GM12891 (cell line): ENCODE measurements at regions not wholly inside any gene's neighbourhood (a gene's known extent, or its start where the extent isn't known, plus 50 kb on each side); places are given as distances from the start of the nearest gene placed in this dataset.
"Not testable (repeated sequence)": the region's sequence is repeated elsewhere in the genome, so short reads cannot be mapped to it uniquely, and the experiment has no call there.

Experiments
- DNase-seq: peaks from one replicate; pipeline ENCODE4 v3.0.0; 2011; ENCODE audit warnings: low spot score; ENCODE audit not compliant: insufficient read length
- FAIRE-seq: peaks from 2 replicates; lab custom pipeline; 2011; peaks lifted over from hg19 to GRCh38; lab: Jason Lieb, UNC
- PAX5 ChIP-seq: IDR thresholded peaks from 2 replicates; pipeline ENCODE4 v1.6.1; 2011; ENCODE audit warnings: low read length, moderate library complexity, mild to moderate bottlenecking; ENCODE audit not compliant: insufficient read depth, severe bottlenecking
- POLR2A ChIP-seq: IDR thresholded peaks from 2 replicates; pipeline ENCODE4 v1.6.1; 2011; ENCODE audit warnings: low read depth, low read length, control low read depth
- POLR2AphosphoS5 ChIP-seq: IDR thresholded peaks from 2 replicates; pipeline ENCODE4 v1.6.1; 2011; ENCODE audit warnings: low read depth, low read length, control low read depth
- POU2F2 ChIP-seq: IDR thresholded peaks from 2 replicates; pipeline ENCODE4 v1.6.1; 2011; ENCODE audit warnings: low read depth, mild to moderate bottlenecking, control low read depth, low read length, moderate library complexity
- SPI1 ChIP-seq: IDR thresholded peaks from 2 replicates; pipeline ENCODE4 v1.6.1; 2011; ENCODE audit warnings: low read depth, low read length, control low read depth
- TAF1 ChIP-seq: IDR thresholded peaks from 2 replicates; pipeline ENCODE4 v1.6.1; 2011; ENCODE audit warnings: low read depth, low read length, control low read depth

DNA sequence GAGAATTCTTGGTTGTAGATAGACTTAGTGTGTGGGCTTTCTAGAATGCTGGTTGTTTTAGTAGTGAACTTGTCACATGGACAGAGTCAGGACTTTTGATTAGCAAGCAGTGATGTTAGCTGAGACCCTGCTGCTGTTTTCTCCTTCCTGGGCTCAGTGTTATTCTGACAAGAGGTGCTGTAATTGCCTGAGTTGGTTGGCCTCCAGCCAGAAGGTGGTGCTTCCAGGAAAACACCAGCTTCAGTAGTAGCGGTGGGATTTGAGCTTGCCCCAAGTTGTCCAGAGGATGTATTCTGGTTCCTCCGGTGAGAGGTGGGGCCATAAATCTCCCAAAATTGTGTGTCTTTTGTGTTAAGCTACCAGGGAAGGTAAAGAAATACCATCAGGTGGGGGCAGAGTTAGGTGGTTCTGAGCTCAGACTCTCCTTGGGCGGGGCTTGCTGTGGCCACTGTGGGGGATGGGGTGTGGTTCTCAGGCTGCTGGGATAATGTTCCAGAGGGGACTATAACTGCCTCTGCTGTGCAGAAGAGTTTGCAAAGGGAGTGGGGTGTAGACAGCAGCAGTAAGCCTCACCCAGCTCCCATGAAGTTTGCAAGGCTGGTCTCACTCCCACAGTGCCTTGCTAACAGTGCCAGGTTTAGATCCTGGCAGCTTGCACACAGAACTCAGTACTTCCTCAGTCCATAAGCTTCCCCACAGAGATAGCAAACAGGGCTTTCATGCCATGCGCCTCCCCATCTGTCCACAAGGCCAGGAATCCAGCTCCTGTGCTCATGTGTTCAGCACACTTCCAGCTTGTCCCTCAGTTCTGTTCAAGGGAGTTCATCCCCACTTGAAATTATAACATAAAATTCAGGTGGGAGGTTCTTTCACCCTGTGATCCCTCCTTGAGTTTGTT is 278.4 kb upstream of the PTCHD4 start:
- TF ChIP-seq POLR2AphosphoS5: no peak
- no peak for TF ChIP-seq PAX5
- TF ChIP-seq TAF1: no peak
- TF ChIP-seq POU2F2: no peak
- no peak for TF ChIP-seq POLR2A
- TF ChIP-seq SPI1: no peak
- no peak for DNase-seq
- FAIRE-seq: no peak

DNA sequence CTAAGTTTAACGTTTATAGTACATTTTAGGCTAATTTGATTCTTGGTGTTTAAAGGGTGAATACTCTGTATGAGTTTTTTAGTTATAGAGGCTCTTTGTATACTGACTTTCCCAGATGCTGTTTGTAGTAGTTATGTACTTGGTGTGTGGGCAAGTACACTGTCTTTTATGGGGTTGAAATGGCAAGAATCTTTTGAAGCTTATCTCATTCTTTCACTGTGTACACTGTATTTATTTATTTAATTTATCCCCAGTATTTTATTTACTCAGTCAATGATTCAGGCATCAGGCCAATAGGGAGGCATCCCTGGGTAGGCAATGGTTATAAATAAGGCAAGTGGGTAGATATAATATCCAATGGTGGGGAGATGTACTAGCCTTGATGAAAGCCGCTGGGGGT is 277.0 kb upstream of the PTCHD4 start:
- no peak for DNase-seq
- no peak for FAIRE-seq
- TF ChIP-seq POU2F2: no peak
- TF ChIP-seq PAX5: no peak
- no peak for TF ChIP-seq POLR2AphosphoS5
- no peak for TF ChIP-seq TAF1
- no peak for TF ChIP-seq POLR2A
- TF ChIP-seq SPI1: no peak

DNA sequence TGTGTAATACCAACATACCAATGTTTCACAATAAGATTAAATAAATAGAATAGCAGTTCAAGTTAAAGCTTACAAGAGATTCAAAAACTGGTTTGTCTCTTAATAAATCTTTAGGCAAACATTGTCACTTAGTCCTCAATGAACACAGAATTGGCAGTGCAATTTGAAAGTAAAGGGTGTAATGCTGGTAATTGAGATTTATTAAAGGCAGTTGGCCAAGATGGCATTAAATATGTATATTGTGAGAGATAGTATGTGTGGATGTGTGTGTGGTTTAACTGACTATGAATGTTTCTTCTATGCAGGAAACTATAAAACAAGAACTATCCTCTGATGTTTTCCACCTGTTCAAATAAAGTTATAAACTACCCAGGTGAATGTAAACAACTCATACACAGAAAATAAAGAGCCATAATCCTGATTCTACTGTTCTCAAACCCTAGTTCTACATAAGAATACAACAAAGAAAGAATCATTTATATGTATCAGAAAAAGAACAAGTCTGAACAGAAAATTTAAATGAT is 267.9 kb upstream of the PTCHD4 start:
- no peak for FAIRE-seq
- TF ChIP-seq PAX5 (no peak), SPI1 (no peak), POLR2A (no peak), POU2F2 (no peak), TAF1 (no peak), POLR2AphosphoS5 (no peak)
- DNase-seq: no peak

DNA sequence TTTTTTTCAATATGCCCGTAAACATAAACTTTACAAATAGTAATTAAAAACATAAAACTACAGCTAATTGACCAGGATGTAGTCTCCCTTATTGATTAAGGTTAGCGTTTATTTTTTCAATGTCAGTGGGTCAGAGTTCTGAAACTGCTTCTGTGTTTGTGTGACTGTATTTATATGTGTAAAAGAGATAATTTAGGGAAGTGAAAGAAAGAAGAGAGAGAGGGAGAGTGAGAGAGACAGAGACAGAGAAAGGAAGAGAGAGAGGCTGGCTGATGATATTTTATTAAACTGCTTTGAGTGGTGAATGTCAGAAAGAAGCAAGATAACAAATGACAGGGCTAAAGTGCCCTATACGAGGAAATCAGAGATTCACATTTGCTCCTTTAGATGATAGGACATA is 266.1 kb upstream of the PTCHD4 start:
- FAIRE-seq (no peak), DNase-seq (no peak)
- TF ChIP-seq POLR2A (no peak), TAF1 (no peak), SPI1 (peak; percentile 35; the same call in 1 of the 2 replicates)

DNA sequence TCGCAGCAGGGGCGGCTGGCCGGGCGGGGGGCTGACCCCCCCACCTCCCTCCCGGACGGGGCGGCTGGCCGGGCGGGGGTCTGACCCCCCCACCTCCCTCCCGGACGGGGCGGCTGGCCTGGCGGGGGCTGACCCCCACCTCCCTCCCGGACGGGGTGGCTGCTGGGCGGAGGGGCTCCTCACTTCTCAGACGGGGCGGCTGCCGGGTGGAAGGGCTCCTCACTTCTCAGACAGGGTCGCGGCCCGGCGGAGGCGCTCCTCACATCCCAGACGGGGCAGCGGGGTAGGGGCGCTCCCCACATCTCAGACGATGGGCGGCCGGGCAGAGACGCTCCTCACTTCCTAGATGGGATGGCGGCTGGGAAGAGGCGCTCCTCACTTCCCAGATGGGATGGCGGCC is 260.2 kb upstream of the PTCHD4 start:
- FAIRE-seq, DNase-seq: not testable (repeated sequence)

DNA sequence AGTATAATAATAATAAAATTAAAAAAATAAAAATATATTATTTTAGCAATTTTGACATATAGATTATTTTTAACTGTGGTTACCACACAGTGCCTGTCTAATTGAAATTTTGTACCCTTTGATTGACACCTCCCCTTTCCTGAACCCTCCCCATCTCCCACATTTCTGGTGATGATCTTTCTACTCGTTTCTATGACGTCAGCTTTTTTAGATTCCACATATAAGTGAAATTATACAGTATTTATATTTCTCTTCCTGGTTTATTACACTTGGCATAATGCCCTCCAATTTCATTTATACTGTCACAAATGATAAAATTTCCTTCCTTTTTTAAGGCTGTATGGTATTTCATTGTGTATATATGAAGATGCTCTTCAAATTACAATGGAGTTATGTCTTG is 258.1 kb upstream of the PTCHD4 start:
- no peak for DNase-seq
- FAIRE-seq: no peak

DNA sequence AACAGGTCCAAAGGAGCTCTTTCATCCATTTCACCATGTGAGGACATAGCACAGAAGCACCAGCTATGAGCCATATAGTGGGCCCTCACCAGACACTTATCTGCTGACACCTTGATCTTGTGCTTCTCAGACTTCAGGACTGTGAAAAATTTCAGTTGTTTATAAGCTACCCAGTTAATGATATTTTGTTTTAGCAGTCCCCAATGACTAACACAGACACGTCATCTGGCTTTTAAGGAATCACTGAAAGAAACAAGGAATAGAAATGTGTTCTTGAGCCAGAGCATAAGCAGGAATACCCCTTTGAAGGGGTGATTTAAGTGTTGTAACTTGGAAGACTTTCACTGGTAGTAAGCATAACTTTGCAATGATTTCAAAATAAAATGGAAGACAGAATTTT is 214.7 kb upstream of the PTCHD4 start:
- FAIRE-seq: no peak
- no peak for TF ChIP-seq POU2F2
- TF ChIP-seq TAF1: no peak
- no peak for TF ChIP-seq SPI1
- TF ChIP-seq POLR2AphosphoS5: no peak
- no peak for TF ChIP-seq PAX5
- no peak for TF ChIP-seq POLR2A
- no peak for DNase-seq

More for the DNA sequence above, 258.1 kb upstream of the PTCHD4 start:
- TF ChIP-seq PAX5: no peak
- no peak for TF ChIP-seq POLR2AphosphoS5
- no peak for TF ChIP-seq POU2F2
- no peak for TF ChIP-seq TAF1
- TF ChIP-seq POLR2A: no peak
- TF ChIP-seq SPI1: no peak

DNA sequence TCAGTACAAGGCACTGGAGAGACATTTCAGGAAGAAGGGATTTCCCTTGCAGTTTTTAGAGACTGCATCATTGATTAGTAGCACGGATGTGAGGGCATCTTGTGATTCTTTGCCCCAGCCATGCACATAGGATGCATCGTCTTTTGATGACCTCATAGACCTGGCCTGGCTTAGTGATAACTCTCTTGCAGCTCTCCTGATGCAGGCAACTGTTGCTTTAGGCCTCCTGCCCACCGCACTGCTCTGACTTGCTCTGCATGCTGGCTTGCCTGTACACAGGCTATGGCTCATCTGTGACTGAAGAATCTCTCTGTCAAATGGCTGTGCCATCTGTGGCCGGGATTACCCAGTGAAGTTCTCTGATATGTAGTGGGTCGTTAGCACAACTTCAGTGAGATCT is 207.7 kb upstream of the PTCHD4 start:
- no peak for DNase-seq
- no peak for TF ChIP-seq SPI1
- TF ChIP-seq TAF1: no peak
- TF ChIP-seq POLR2A: no peak
- no peak for TF ChIP-seq POU2F2
- TF ChIP-seq POLR2AphosphoS5: no peak
- TF ChIP-seq PAX5: no peak
- FAIRE-seq: no peak

DNA sequence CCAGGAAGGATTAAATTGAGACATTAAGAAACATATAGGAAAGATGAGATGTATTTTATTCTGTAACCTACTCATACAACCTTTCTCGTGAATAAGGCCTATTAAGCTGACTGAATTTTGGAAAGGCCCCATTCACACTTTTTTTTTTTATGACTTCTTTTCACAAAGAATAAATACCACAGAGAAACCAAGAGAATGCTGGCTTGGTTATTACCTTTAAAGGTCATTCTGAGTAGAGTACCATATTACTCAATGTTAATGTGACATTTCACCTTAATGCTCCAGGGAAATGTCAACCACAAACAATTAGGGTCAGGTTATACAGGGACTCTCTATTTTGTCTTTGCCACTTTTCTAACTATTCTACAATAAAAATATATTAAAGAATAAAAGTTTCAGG is 204.9 kb upstream of the PTCHD4 start:
- FAIRE-seq: no peak
- no peak for DNase-seq
- TF ChIP-seq TAF1 (no peak), POU2F2 (no peak), PAX5 (no peak), POLR2A (no peak), POLR2AphosphoS5 (no peak), SPI1 (no peak)

DNA sequence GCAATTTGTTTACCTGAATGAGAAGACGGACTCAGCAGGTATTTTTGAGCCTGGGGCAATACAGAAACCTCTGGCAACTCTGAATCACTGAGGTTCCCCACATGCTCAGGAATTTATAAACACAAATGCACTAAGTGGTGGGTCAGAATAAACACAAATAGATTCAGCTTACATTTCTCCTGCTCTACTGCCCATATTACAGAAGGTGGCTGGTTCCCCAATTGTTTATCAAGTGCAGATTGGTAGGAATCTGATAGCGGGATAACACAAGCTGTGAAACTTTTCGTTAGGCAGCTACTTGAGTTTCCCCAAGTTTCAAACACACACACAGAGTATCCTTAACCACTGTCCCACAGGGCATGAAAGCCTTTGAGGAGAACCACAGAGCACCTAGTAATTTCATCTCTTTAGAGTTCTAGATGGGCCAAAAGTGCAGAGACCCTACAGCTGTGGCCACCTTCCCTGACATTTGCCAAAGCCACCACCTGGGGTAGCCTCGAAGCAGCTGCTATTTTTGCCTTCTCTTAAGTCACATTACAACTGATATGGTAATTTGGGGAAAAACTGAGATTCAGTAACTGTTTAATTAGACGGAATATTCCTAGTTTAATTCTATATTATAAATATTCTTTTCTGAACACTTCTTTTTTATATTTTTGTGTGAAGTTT is 204.2 kb upstream of the PTCHD4 start:
- DNase-seq (no peak), FAIRE-seq (no peak)
- no peak for TF ChIP-seq POLR2AphosphoS5
- no peak for TF ChIP-seq PAX5
